BE2C (cell line): ENCODE measurements at regions not wholly inside any gene's neighbourhood (a gene's known extent, or its start where the extent isn't known, plus 50 kb on each side); places are given as distances from the start of the nearest gene placed in this dataset.

Experiments
- DNase-seq: peaks from one replicate; pipeline ENCODE4 v3.0.0-alpha.2; 2020
- H3K27me3 ChIP-seq: fragments of 250-450 bp; sonication (Bioruptor Pico); 2 replicates; pipeline ENCODE4 v1.5.1; 2020; ENCODE audit warnings: mild to moderate bottlenecking
- H3K36me3 ChIP-seq: fragments of 250-450 bp; sonication (Bioruptor Pico); 2 replicates; pipeline ENCODE4 v1.5.1; 2020; ENCODE audit warnings: mild to moderate bottlenecking
- H3K4me1 ChIP-seq: fragments of 250-450 bp; sonication (Bioruptor Pico); 2 replicates; pipeline ENCODE4 v1.5.1; 2020
- H3K4me3 ChIP-seq: 2 replicates; pipeline ENCODE4 v1.5.1; 2011; ENCODE audit warnings: low read depth, low read length
- H3K9me3 ChIP-seq: fragments of 250-450 bp; sonication (Bioruptor Pico); 2 replicates; pipeline ENCODE4 v1.5.1; 2020
- CTCF ChIP-seq: IDR thresholded peaks from 2 replicates; pipeline ENCODE4 v1.5.1; 2012; ENCODE audit warnings: mild to moderate bottlenecking, low read depth, low read length

- no peaks in the 10 kb centered on the region for H3K36me3 ChIP-seq
- no peak for DNase-seq
- peaks cover 19% of the 10 kb centered on the region for H3K4me1 ChIP-seq
- H3K4me3 ChIP-seq: no peak overlapping the region
- H3K27me3 ChIP-seq: no peaks in the 10 kb centered on the region
- no peaks in the 10 kb centered on the region for H3K9me3 ChIP-seq
- no peak for TF ChIP-seq CTCF
Observed at GRCh38 chr15:70320482-70320881, 222.8 kb upstream of the TLE3 start.

- TF ChIP-seq CTCF: no peak
- H3K27me3 ChIP-seq: no peaks in the 10 kb centered on the region
- DNase-seq: no peak
- H3K9me3 ChIP-seq: no peaks in the 10 kb centered on the region
- no peak overlapping the region for H3K4me3 ChIP-seq
- no peaks in the 10 kb centered on the region for H3K36me3 ChIP-seq
- peaks cover 22% of the 10 kb centered on the region for H3K4me1 ChIP-seq
Observed at GRCh38 chr15:70320077-70320476, 222.4 kb upstream of the TLE3 start.

- no peak overlapping the region for H3K4me3 ChIP-seq
- no peaks in the 10 kb centered on the region for H3K27me3 ChIP-seq
- TF ChIP-seq CTCF: no peak
- DNase-seq: no peak
- peaks cover 18% of the 10 kb centered on the region for H3K4me1 ChIP-seq
- H3K36me3 ChIP-seq: no peaks in the 10 kb centered on the region
- H3K9me3 ChIP-seq: no peaks in the 10 kb centered on the region
Observed at GRCh38 chr15:70319466-70319865, 221.7 kb upstream of the TLE3 start.

- Histone ChIP-seq H3K36me3 (no peaks in the 10 kb centered on the region), H3K4me3 (no peak overlapping the region), H3K27me3 (no peaks in the 10 kb centered on the region), H3K9me3 (no peaks in the 10 kb centered on the region), H3K4me1 (peaks cover 17% of the 10 kb centered on the region)
- DNase-seq: no peak
- no peak for TF ChIP-seq CTCF
Observed at GRCh38 chr15:70318594-70319465, 221.1 kb upstream of the TLE3 start.

- no peaks in the 10 kb centered on the region for H3K36me3 ChIP-seq
- H3K9me3 ChIP-seq: no peaks in the 10 kb centered on the region
- TF ChIP-seq CTCF: no peak
- no peak for DNase-seq
- H3K4me3 ChIP-seq: no peak overlapping the region
- H3K27me3 ChIP-seq: no peaks in the 10 kb centered on the region
- peaks cover 13% of the 10 kb centered on the region for H3K4me1 ChIP-seq
Observed at GRCh38 chr15:70316059-70316600, 218.4 kb upstream of the TLE3 start.

GRCh38 chr15:70315431-70315830 is 217.7 kb upstream of the TLE3 start:
- no peak for TF ChIP-seq CTCF
- no peak for DNase-seq
- Histone ChIP-seq H3K4me3 (no peak overlapping the region), H3K9me3 (no peaks in the 10 kb centered on the region), H3K27me3 (no peaks in the 10 kb centered on the region), H3K36me3 (no peaks in the 10 kb centered on the region), H3K4me1 (peaks cover 13% of the 10 kb centered on the region)
